ENCODE measurements at regions not wholly inside any gene's neighbourhood (a gene's known extent, or its start where the extent isn't known, plus 50 kb on each side); places are given as distances from the start of the nearest gene placed in this dataset.
A peak's percentile ranks its signal among the peaks of the same experiment; 100 is the strongest.

DNA sequence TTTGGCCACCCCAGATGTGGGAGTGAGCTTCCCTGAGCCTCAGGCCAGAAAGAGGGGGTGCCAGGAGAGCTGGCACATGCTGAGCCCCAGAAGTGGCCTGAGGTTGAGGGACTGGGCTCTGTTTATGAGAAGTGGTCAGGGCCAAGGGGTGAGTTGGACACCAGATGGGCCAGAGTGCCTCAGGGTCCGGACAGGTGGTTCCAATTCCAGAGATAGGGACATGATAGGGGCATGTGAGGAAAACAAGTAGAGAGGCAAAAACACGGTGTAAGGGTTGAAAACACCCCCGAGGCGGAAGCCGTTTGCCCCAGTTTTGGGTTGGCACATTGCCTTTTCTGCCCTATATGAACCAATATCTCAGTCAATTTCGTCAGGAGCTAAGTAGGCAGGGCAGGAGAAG is 125.6 kb upstream of the NFIB start:
- no peak for DNase-seq
- WGBS (ENCODE audit: insufficient coverage, low coverage, low lambda C conversion rate, missing lambda C conversion rate) = 76% methylated on average over 6 of the region's 6 CpGs
- Histone ChIP-seq H3K4me3 (no peak overlapping the region), H3K27ac (no peak overlapping the region), H3K9me3 (no peaks in the 10 kb centered on the region), H3K27me3 (no peaks in the 10 kb centered on the region), H3K36me3 (no peaks in the 10 kb centered on the region), H3K4me1 (no peaks in the 10 kb centered on the region)
- TF ChIP-seq POLR2A (IDR thresholded peaks at IDR 0.05) = no peak
- intact Hi-C loops (cut with DNase I) = no loop called here
- no peak for ATAC-seq

DNA sequence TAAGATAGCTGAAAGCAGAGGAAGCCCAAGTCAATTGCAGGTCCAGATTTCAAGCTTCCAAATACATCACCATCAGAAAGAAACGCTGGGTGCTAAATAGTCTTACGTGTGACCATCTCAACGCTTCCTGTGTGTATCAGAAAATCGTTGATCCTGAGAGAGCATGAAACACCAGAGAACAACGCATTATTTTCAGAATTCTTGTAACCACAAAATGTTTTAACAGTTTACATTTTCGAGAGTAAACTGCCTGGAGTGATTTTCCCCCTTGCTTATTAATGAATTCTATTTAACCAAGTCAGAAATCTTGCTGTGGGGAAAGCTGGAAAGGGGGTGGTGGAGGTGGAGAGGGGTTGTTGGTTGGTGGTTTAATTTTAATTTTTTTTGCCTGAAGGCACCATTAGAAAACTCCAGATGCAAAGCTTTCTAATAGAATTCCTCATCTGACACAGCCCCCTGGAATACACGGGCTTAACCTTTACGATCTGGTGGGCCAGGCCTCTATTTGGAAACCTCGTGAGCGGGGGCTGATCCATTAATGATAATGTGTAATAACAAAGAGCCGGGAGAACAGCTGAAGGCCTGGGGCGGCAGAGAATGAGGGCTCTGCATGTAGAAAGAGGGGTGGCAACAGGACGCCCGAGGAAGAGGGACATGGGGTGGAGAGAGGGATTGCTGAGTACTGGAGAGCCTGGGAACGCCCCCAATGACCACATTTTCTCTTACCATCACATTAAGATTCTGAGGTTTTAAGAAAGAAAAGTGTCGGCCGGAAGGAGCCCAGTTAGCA is 124.5 kb upstream of the NFIB start:
- Histone ChIP-seq H3K36me3 (no peaks in the 10 kb centered on the region), H3K4me1 (no peaks in the 10 kb centered on the region), H3K4me3 (no peak overlapping the region), H3K27ac (no peak overlapping the region), H3K9me3 (no peaks in the 10 kb centered on the region), H3K27me3 (no peaks in the 10 kb centered on the region)
- TF ChIP-seq, protein P1, sequence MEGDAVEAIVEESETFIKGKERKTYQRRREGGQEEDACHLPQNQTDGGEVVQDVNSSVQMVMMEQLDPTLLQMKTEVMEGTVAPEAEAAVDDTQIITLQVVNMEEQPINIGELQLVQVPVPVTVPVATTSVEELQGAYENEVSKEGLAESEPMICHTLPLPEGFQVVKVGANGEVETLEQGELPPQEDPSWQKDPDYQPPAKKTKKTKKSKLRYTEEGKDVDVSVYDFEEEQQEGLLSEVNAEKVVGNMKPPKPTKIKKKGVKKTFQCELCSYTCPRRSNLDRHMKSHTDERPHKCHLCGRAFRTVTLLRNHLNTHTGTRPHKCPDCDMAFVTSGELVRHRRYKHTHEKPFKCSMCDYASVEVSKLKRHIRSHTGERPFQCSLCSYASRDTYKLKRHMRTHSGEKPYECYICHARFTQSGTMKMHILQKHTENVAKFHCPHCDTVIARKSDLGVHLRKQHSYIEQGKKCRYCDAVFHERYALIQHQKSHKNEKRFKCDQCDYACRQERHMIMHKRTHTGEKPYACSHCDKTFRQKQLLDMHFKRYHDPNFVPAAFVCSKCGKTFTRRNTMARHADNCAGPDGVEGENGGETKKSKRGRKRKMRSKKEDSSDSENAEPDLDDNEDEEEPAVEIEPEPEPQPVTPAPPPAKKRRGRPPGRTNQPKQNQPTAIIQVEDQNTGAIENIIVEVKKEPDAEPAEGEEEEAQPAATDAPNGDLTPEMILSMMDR (IDR thresholded peaks at IDR 0.05) = no peak
- no peak for TF ChIP-seq POLR2A (IDR thresholded peaks at IDR 0.05)
- intact Hi-C loops (cut with DNase I) = no loop called here
- no peak for ATAC-seq
- 72% methylated on average over 12 of the region's 17 CpGs for WGBS (ENCODE audit: insufficient coverage, low coverage, low lambda C conversion rate, missing lambda C conversion rate)
- no peak for DNase-seq

DNA sequence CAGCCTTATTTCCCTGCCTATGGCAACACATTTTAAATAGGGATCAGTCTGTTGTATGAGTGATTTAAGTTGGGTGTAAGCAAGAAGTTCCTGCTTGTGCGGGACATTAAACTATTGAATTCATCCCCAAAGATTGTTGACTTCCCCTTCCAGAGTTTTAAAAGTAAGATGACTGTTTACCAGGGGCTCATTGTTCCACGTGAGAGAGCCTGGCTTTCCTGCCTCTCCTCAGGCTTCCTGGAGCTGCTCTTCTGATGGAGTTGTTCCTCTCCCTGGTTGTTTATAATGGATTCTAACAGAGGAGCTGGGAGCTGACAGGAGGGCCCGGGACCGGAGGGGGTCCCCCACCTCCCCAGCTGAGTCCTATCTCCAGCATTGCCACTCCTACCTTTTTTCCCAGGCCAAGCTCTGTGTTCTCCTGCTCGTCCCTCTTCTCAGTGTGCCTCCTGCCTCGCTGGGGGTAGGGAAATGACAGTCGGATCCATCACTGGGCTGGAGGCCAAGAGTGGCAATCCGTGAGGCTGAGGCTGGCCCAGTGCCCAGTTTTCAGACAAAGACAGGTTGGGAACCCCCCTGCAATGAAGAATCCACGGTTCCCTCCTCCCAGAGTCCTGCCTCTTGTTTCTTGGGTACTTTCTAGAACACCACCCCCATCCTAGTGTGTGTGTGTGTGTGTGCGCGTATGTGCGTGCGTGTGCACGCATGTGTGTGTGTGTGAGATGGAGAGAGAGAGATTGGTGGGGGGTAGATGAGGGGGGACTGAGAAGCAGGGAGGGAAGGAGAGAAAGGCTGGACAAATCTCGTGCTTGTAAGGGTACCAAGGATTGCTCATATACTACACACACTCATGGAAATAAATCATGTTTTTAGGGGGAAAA is 123.7 kb upstream of the NFIB start:
- Histone ChIP-seq H3K36me3 (no peaks in the 10 kb centered on the region), H3K9me3 (no peaks in the 10 kb centered on the region), H3K27me3 (no peaks in the 10 kb centered on the region), H3K27ac (no peak overlapping the region), H3K4me3 (no peak overlapping the region), H3K4me1 (no peaks in the 10 kb centered on the region)
- intact Hi-C loops (cut with DNase I) = no loop called here
- ATAC-seq = peak in 2 of 4 donors; percentile 9 to 34
- TF ChIP-seq, protein P1 (IDR thresholded peaks at IDR 0.05) = no peak
- TF ChIP-seq POLR2A (IDR thresholded peaks at IDR 0.05) = no peak
- WGBS (ENCODE audit: insufficient coverage, low coverage, low lambda C conversion rate, missing lambda C conversion rate) = 40% methylated on average over 13 of the region's 15 CpGs
- DNase-seq = peak in 1 of 3 donors; percentile 24

DNA sequence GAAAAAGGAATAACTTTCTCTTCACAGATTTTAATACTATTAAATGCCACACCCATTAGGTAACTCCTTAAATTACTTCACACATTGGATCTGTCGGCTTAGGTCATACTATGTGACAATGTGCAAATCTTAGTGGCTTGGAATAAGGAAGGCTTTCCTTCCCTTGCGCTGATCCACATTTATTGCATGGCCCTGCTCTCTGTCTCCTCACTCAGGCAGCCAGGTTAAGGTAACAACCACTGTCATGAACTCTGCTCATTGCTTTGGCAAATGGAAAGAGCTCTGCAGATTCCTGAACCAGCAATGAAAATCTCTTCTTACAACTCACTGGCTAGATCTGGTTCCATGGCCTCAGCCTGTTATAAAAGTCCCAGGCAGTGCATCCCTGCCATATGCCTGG is 121.9 kb upstream of the NFIB start:
- intact Hi-C loops (cut with DNase I) = no loop called here
- no peaks in the 10 kb centered on the region for H3K36me3 ChIP-seq
- H3K9me3 ChIP-seq = no peaks in the 10 kb centered on the region
- DNase-seq (no peak), ATAC-seq (no peak)
- TF ChIP-seq, protein P1 (IDR thresholded peaks at IDR 0.05) = no peak
- TF ChIP-seq POLR2A (IDR thresholded peaks at IDR 0.05) = no peak
- H3K4me3 ChIP-seq = no peak overlapping the region
- H3K4me1 ChIP-seq = no peaks in the 10 kb centered on the region
- WGBS (ENCODE audit: insufficient coverage, low coverage, low lambda C conversion rate, missing lambda C conversion rate) = 44% methylated on average over 1 of the region's 2 CpGs
- no peaks in the 10 kb centered on the region for H3K27me3 ChIP-seq
- H3K27ac ChIP-seq = no peak overlapping the region
